ENCODE measurements at regions not wholly inside any gene's neighbourhood (a gene's known extent, or its start where the extent isn't known, plus 50 kb on each side); places are given as distances from the start of the nearest gene placed in this dataset.

DNA sequence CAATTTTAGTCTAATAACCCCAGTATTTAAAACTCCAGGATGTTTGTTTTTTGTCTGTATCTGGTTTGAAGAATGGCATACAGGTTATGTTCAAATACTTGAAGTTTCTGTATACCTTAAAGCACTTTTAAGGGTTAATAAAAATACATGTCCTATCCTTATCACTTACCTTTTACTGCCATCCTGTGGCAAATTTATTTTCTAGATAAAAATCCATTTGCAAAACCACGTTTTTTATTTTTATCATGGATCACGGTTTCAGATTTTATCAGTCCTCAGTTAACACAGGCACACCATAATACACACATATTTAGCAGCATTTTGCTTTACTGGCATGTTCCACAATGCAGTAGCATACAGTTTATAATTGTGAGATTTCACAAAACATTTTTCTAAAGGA lies 113.3 kb upstream of the H2AZ1 start:
- TF ChIP-seq GATA2 (IDR thresholded peaks at IDR 0.05; ENCODE audit: low read depth, low read length): no peak
- TF ChIP-seq GATA3 (IDR thresholded peaks at IDR 0.05; ENCODE audit: low read depth, low read length): no peak; the same call in 1 of the 2 replicates

Data from SH-SY5Y (cell line).